ENCODE measurements at regions not wholly inside any gene's neighbourhood (a gene's known extent, or its start where the extent isn't known, plus 50 kb on each side); places are given as distances from the start of the nearest gene placed in this dataset.

DNA sequence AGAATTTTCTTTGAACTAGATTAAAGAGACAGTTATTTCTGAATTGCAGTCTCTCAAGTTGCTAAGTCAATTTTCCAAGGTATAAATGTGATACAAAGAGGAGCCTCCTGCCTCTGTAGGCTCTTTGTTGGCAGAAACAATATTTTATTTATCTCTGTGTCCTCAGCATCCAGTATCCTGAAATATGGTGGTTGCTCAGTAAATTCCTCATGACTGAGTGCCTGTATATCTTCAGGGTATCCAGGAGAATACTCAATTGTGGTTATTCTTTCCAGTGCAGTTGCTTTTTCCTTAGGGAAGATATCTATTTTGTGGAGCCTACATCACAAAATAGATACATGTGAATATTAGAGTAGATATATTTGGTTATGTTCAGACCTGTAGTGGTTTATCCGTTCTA is 144.8 kb upstream of the FERD3L start:
- no peak for DNase-seq

DNA sequence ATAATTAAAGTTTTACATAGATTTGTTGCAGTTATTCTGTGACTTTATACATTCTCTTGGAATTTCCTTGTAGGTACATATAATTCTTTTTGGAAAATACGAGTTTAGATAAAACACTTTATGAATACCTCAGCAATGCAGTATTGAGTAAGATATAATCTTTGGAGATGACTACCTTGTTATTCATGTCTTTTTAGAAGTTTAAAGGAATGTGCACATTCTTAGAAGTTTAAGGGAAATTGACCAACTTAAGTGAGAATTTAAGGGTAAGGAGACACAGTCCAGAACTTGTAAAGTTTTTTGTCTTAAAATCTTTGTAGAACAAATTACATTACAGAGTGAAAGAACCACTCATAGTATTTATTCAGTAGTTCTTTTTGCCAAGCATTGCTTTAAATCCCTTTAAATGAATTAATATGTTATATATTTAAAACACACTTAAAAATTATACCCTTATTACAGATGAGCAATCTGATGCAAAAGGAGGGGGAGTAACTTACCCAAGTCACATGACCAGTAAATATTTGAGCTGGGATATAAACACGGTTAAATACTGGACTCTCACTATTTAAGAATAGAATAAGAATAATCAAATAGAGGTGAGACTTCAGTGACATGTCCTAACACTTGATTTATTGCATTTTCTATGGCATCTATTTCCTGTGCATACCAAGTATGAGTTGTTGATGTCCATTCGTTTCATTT is 139.5 kb upstream of the FERD3L start:
- no peak for DNase-seq

DNA sequence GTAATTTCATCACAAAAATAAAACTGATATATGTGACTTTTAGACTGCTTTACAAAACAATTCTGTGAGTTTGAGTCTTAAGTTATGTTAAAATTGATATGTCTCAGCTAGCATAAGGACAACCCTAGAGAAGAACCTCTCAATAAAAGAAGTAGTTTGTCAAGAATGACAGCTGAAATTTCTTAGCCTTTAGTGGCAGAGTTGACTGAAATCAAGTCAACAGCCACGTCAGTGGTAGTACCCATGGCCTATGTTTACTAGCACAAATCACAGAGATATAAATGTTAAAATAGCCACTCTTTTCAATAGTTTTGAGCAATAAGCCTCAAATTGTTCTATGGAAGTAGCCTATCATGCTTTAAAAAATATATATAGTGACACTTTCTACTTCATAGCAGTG is 138.9 kb upstream of the FERD3L start:
- DNase-seq = no peak

DNA sequence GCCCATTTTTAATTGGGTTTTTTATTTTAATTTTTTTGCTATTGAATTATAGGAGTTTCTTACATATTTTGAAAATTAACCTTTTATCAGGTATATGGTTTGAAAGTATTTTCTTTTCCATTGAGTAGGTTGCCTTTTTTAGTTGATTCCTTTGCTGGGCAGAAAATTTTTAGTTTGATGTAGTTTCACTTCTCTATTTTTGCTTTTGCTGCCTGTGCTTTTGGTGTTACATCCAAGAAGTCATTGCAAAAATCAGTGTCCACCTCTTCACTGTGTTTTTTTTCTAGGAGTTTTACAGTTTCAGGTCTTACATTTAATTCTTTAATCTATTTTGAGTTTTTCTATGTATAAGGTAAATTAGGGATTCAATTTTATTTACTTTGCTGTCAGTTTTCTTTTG is 129.8 kb upstream of the FERD3L start:
- DNase-seq = no peak

DNA sequence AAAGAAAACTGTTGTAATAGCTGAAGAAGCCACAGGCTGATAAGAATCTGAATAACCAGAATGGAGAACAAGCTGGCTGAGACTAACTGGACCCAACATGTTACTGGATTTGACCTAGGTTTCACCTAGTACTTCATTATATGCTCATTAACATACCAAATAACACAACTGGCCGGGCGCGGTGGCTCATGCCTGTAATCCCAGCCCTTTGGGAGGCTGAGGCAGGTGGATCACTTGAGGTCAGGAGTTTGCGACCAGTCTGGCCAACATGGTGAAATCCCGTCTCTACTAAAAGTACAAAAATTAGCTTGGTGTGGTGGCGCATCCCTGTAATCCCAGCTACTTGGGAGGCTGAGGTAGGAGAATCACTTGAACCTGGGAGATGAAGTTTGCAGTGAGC is 127.1 kb upstream of the FERD3L start:
- peak; percentile 2 for DNase-seq

DNA sequence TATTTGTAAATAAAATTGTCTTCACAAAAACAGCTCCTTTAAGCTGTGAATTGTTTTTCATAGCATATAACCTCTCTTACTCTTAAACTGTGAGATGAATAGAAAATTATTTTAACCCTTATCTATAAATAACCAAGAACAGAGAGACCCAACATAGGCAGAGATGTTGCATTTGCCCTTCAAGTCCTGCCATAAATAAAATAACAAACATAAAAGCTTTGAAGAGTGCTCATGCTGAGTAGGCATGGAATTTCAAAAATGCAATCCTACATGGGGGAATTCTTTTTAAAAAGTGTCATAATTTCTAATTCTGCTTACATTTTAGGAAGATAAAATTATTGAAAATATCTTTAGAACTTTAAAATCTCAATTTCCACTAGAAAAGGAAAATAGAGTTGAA is 124.1 kb upstream of the FERD3L start:
- DNase-seq = no peak

DNA sequence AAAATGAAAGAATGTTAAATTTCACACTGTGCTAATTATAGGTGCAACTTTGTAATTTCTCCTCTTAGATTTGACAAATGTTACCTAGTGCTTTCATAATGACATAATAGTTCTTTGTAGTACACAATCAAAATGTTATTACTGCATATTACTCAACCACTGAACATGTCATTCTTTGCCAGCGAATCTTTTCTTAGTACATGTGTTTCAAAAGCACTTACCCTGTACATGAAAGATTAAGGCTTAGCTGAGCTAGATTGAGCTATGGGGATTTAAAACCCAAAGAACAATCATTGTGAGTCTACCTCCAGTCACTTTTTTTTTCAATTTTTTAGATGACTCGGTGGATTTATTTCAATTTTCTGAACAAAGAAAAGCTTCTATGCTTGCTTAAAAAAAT is 123.5 kb upstream of the FERD3L start:
- DNase-seq = no peak

DNA sequence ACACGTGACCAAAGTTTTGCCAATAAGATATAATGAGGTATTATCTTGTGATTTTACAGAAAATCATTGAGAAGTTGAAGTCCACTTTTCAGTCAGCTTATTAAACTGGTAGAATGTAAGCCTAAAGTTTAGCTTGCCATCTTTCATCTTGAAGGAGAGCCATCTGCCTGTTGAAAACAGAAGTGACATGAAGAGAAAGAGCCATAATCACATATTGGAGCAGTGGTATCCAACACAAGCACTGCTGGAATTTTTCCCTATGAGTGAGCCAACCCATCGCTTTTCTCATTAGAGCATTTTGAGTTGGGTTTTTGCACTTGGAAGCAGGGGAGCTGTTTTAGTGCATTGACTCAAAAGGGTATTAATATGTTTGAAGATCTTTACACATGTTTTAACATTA is 117.6 kb upstream of the FERD3L start:
- no peak for DNase-seq

DNA sequence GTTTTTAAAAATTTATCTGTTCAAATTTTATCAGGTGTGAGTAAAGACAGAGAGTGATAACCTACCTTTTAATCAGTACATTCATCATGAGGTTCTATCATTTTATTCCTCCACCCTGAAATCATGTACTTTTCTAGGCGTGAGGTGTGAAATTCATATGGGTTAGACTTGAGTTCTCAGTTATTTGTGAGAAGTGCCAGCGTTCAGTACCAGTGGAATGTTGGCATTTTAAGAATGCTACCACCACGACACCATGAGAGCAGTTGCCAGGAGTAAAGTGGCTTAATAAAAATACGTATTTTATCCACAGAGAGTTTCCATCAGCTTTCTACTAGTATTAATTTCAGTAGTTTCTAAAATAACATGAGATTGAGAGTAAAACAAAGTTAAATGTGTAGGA is 104.1 kb upstream of the FERD3L start:
- DNase-seq = no peak

DNA sequence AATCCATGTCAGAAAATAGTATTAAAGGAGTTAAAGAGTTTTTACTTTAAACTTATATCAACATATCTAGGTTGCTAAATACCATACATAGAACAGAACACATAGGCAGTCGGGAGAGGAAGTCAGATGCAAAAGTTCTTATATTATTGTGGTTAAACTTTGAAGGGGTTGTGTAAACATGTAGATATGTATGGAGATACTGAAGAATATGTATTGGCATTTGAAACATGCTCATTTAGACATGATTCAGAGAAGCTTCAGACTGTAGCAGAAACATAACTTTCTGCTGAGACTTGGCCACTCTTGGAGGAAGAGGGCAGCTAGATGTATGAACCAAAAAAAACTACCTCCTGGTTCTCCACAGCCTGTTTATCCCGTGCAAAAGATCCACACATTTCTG is 103.5 kb upstream of the FERD3L start:
- DNase-seq = no peak

DNA sequence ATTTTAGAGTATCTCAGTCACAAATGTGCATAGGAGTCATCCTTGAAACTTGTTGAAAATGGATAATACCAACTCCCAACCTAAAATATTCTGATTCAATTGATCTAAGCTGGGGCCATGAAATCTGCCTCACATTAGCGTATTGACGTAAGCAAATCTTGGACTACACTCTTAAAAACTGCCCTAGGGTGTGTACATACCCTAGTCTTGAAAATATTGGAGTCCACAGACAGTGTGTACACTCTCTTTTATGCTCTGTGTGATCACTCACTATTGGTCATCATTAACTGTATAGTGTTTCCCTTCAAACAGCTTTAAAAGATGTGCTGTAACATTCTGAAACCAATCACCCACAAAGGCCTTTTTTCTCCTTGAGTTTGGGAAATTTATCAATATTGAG is 102.9 kb upstream of the FERD3L start:
- no peak for DNase-seq

DNA sequence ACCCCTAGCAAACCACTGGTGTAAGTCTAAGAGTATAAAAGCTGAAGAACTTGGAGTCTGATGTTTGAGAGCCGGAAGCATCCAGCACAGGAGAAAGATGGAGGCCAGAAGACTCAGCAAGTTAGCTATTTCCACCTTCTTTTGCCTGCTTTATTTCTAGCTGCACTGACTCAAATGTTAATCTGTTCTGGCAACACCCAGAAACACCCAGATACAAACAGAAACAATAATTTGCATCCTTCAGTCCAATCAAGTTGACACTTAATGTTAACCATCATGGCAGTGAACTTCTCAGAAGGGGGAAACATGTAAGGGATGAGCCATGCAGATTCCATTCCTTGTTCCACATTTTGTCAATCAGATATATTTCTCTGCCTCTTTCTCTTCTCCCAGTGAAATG is 101.8 kb upstream of the FERD3L start:
- no peak for DNase-seq

DNA sequence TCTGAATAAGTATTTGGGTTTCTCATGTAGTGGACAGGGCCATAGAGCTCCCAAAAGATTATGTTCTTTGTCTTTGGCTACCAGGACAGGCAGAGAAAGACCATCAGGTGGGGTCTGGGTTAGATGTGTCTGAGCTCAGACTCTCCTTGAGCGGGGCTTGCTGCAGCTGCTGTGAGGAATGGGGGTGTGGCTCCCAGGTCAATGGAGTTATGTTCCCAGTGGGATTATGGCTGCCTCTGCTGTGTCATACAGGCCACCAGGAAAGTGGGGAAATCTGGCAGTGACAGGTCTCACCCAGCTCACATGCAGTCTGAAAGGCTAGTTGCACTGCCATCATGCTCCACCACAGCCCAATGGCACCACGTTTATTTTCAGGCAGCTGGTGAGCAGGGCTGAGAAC is 97.0 kb upstream of the FERD3L start:
- no peak for DNase-seq

DNA sequence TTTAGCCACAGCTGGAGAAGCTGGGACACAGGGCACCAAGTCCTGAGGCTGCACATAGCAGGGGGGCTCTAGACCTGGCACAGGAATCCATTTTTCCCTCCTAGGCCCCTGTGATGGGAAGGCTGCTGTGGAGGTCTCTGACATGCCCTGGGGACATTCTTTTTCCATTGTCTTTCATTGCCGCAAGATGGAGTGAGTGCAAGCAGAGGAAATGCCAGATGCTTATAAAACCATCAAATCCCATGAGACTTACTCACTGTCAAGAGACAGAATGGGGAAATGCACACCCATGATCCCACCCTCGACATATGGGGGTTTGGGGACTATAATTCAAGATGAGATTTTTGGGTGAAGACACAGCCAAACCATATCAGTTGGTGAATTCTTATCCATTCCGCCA is 94.7 kb upstream of the FERD3L start:
- DNase-seq = no peak

DNA sequence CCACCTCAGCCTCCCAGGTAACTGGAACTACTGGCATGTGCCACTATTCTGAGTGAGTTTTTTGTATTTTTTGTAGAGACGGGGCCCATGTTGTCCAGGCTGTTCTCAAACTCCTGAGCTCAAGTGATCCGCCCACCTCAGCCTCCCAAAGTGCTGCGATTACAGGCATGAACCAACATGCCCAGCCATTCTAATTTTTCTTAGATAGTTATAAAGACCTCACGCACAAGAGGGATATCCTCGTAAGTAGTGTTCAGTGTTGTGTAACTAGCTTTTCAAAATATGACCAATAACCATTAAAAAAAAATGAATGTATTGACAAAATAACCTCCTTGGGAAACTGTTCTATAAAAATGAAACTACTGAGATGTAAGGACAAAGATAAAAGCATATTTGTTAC is 90.5 kb upstream of the FERD3L start:
- DNase-seq = no peak

DNA sequence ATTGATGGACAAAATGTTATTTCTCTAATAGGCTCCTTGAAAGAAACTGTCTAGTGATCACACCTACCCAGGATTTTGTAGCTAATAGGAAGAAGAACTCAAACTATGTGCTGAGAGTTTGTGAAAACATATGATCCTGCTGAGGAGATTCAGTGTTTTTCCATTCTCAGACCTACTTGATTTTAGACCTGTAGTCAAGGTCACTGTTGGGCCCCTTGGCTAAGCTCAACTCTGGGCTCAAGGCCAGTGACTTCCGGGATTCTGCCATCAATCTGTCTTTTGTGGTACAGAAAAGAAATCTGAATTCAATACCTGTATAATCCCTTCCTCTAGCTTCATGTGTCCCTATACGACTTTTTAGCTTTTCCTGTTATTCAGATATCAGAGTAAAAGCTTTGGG is 79.7 kb upstream of the FERD3L start:
- no peak for DNase-seq

DNA sequence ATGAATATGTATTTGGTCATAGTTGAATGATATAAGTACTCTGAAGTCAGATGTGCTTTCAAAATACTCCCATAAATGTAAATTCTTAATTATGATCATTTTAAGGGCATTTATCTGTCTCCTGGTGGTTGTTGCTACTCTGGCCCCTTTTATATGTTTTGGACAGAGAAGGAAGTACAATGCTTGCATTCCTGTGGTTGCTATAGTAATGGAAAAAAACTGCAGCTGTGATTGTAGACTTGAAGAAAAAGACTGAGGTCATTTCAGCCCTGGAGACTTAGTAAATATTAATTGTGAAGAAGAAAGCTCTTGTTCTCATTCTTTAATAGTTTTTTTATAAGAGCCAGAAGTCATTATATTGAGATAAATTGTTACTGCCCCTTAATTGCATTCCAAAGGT is 70.2 kb upstream of the FERD3L start:
- DNase-seq = no peak

DNA sequence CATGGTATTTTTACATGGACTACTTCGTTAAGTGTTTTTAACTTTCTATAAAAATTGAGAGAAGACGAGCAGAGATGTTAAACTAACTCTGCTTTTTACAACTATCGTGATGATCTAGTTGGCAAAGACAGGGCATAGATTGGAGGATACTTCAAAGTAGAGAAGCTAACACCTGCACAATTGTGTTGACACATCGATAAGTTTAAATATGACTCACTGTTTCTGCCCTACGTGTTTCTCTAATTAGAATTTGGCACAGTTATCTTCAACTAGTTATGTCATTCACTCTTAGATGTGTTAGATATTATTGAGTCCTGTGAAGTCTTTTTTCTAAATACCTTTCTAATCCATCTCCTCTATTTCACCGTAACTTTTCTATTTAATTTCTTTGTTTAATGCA is 68.5 kb upstream of the FERD3L start:
- DNase-seq = no peak

DNA sequence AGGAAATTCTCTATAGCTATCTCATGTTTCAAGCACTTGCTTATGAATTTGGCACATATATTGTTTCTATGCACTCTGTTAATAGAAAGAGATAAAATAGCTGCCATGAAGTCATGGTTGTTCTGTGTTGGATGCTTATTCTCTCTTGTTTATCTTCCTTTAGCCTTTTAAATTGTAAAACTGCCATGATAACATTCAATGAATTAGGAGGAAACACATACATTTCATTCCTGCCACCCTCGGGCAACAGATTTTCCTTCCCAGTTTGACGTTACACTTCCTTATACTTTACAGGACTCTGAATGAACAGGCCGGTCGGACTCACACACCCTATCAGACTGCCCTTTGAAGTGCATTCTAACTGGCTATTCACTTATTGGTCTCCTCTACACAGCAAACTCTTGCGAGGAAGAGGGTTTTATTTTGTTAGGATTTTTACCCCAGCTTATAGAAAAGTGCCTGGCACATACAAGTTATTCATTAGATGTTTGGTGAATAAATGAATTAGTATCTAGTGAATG is 65.7 kb upstream of the FERD3L start:
- DNase-seq = no peak

DNA sequence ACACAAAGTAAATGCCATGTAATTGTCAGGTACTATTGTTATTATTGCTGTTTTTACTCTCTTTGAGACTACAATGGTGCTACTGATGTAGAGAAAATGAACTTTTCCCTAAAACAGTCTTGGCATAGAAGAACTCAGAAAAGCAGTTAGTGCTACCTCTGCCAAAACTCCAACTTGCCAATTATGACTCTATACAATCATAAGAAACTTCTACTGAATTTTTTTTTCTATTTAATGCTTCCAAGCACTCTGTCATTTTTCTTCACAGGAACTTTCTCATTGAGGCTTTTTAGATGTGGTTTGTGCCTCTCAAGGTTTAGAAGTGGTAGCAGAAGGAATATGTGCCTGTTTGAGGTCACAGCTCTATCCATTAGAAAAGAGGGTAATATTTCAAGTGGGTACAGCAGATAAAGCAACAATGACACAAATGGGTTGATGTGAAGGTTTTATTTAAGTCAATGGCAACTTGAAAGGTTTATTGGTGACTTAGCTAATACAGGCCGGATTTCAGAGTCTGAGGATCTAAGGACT is 64.0 kb upstream of the FERD3L start:
- DNase-seq = no peak

DNA sequence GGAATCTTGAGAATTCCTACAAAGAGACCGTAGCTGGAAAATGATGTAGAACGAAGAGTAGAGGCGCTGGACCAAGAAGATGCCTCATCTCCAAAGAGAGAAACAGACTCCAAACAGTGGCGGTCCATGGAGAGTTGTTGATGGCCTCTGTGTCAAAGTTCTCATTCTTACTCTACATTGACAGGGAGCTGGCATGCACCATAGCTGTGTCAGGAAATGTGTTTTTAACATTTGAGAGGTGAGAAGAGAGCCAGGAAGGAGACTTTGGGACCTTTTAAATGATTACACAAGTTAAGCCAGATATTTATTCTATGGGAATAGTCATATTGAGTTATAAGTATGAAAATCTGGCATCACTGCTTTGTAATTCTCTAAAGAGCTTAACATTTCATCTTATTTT is 61.5 kb upstream of the FERD3L start:
- no peak for DNase-seq

DNA sequence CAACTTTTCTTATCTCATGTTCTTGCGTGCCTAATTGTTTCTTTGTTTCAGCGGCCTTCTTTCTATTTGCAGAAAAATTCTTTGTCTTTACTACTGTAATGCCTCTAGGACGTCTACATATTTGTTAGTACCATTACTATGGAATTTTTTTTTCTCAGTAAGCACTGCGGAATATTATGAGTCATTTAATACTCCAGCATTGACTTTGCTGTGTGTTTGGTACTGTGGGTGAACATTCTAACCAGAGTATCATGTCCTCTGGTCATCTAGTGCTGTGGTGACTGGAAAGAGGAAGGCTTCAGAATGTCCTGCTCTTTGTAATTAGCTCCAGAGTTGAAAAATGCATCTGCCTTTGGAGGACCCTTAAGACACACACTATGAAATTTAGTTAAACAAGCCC is 58.5 kb upstream of the FERD3L start:
- no peak for DNase-seq

DNA sequence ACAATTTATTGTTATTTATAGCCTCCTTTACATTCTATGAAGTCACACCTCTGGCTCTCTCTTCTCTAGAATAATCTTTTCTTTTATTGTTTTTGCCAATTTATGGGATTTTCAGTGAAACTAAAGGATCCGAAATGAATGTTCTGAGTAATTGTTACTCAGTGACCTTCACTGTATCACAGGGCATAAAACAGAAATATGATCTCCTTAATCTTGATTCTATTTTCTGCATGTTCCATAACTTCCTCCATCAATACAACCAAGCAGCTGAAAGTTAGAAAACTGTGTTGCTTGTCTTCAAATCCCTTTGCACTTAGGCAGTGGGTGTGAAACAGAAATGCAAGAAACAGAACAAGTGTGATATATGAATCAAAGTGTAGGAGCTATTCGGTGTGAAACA is 57.4 kb upstream of the FERD3L start:
- no peak for DNase-seq

All from KG1 (cell line).